NCI-H524 (cell line): ENCODE measurements at regions not wholly inside any gene's neighbourhood (a gene's known extent, or its start where the extent isn't known, plus 50 kb on each side); places are given as distances from the start of the nearest gene placed in this dataset.

Experiments
- DNase-seq, 2 experiments: peaks; one replicate each; lab custom pipeline; 2025; lab: John Stamatoyannopoulos, UW

DNA sequence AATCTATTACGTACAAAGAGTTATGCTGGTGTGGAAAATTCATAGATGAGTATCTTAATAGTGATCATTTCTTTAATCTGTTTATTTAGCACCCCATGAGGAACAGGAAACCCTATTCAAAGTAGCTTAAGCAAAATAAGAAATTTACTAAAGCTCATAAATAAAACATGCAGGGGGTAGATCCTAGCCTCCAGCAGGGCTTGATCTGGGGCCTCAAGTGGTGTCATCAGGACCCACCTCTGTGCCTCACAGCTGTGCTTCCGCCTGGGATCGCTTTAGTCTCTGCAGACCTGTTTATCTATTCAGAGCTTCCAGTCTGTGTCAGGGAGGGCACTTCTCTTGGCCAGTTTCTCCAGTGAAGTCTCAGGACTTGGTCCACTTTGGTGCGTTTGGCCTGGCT is 171.0 kb upstream of the SLC24A5 start:
- DNase-seq, result no peak

DNA sequence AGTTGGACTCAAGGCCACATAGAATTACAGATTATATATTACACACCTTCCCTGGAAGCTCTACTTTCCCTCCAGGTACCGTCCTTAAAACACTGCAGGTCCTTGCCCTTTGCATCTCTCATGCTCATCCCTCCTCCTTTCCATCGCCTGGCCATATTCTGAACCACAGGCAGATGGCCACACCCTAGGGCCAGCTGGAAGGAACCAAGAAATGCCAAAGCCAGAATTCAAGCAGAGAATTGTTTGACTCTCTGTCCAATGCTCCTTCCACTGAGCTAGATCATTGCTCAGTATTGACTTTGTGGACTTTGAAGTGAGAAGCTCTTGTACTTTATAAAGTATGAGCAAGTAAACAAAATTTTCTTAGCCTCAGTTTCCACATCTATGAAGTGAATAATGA is 170.3 kb upstream of the SLC24A5 start:
- no peak for DNase-seq

DNA sequence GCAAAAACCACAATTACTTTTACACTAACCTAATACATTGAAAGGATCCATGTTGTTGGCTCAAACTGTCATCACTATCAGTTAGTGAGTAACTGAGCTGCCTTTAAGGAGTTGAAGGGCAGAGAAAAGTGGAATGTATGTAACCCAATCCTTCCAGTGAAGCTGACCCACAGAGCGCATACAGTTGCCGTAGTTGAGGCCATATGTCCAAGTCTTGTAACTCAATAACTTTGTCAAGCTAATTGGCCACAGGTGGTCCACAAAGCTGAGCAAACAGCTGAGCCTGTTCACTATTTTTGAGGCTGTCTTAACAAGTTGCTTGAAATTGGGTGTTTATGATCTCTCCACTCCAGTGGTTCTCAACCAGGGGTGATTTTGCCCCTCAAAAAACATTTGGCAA is 169.0 kb upstream of the SLC24A5 start:
- peak; percentile 29 to 78 for DNase-seq

DNA sequence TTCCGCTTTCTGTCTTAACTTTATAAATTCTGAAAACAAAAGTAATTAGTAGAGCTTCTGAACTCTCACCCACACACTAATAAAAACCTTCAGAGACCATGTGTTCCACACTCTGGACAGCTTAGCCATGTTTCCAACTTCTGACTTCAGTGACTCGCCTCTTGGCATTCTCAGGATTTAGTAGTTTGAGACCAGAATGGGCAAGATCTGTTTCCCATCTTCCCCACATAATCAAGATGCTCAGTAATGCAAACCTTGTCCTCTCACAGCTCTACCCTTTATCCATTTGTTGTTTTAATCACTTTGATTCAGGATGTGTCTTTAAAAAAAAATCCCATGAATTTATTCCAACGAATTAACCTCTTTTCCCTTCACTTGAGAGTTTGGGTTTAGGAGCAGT is 166.6 kb upstream of the SLC24A5 start:
- no peak for DNase-seq

DNA sequence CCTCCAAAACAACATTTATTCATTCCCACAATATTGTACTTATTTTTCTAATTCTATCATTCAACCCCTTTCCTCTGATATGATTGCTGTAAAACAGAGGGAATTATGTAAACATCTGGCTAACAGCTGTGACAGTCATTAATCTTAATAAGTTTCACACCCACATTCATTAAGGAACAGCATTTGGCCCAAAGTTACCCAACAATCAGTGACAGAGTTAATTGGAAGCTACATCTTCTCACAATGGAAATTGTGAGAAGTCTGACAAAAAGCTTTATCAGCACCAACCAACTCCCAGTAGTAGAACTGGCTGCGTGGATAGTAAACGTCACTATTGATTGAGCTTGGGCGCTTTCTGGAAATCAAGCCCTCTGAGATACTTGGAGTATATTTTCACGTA is 165.8 kb upstream of the SLC24A5 start:
- peak in 1 of 2 experiments; percentile 37 for DNase-seq

DNA sequence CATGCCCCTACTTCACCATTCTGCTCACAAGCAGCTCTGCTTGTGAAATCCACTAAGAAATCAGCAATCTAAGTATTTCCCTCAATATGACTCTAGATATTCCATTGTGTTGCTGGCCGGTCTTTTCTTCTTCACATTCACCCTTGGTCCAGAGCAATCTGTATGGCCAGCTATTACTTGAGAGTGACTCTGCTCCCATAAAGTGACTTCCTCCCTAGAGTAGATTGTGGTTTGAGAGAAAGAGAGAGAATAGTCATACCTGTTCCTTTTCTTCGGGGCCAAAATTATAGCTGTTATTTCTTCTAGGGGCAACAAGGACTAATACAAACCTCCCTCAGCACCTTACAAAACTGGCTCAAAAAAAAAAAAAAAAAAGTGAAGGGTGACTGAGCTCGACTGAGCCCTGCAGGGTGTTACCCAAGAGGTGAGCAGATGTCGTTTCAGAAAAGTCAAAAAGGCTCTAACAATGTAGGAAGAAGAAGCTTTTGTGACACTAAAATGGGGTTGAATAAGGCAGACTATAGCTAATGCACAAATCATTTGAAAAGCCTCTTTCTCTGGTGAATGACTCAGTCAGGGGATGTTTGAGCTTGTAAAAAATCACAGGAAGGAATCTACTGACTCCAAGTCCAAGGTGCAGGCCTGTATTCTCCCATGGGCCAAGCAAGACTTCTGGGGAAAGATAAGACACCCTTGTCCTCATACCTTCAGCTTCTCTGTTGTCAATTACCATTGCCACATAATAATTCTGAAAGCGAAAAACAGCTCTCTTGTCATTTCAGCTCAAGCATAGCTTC is 161.0 kb upstream of the SLC24A5 start:
- DNase-seq, result no peak

DNA sequence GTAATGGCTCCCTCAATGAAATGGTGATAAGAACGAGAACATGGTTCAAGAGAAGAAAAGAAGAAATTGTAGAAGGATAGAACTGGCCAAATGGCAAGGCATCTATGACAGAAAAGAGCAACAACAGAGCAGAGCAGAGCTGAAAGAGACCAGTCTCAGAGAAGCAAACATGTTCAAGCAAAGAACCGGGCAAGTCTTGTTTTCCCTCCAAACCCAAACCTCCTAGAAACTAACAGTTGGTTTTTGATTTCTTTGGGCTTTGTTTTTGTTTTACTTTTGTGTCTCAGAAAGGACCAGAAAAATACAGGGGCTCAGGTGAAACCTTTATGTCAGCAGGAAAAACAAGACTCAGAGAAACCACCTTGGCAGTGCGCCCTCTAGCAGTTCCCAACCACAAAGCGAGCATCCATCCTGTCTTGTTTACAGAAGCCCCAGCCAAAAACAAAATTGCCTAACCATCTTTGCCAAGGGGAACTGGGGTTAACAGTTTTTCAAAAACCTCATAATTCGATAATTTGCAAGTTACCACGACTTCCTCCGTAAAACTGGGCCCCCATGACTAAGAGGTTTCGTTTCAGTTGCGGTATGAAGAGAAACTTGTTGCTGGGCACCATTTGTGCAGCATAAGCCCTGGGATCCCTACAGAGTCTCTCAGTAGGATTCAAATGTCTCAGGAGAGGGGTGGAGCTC is 159.2 kb upstream of the SLC24A5 start:
- no peak for DNase-seq

DNA sequence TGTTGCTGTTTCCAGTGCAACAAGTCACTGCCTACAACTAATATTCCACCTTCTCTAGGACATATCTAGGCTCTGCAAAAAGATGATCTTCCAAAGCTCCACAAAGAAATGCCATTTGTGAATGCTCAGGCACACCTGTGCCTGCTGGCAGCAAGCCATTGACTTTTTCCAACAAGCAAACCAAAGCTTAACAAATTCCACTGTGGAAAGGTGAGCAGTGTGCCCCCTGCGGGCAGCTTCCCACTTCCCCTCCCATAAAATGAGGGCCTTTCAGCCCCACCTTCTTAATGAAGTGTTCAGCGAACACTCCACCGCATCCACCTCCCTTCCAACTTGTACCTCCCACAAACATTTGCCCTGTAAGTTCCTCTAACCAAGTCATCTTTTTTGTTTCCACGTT is 157.5 kb upstream of the SLC24A5 start:
- peak in 1 of 2 experiments; percentile 72 for DNase-seq

DNA sequence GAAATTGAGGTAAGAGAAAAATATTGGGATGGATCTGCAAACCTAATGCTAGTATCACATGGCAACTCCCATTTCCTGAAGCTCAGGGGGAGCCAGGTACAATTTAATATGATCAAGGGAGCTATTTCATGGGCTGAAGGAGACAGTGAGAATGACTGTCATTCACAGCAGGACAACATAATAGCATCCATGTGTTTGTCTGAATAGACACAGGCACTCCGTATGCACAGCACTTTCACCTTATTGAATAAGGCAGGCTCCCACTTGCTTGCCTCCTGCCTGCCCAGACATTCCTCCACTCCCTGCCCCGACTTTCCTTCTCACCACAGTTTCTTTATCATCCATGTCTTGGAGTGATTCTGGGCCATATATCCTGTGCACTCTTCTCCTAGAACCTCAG is 156.6 kb upstream of the SLC24A5 start:
- DNase-seq, result no peak

DNA sequence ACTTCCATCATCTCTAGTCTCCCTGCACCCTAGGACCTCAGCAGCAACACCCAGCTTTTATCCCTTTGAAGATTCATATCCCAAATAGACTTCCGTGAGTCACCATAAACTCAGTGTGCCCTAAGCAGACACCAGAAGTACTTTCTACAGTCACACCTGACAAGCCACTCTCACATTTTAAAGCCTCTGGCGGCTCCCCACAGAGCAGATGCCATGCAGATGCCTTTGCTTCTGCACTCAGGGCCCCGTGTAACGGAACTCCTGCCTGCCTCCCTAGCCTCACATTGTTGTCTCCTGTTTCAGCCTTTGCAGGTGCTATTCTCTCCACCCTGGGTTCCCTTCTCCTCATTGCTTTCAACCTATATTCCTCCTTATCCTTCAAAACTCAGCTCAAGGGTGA is 155.5 kb upstream of the SLC24A5 start:
- DNase-seq, result no peak

DNA sequence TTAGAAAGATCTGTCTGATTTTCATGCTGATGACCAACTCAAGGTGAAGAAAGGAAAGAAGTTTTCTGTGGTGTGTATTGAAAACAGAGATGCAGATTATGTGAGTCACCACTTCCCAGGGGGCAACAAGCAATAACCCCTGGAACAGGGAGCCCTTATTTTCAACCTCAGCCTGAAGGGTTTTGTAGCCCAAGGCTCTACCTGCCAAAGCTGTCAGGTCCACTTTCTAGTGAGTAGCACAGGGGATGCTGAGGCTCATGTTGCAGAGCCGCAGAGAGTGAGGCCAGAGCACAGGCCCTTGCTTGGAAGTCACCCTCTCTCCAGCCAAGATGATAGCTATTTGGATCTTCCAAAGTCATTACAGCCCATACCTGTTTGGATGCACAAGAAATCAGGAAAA is 152.2 kb upstream of the SLC24A5 start:
- DNase-seq, result no peak

DNA sequence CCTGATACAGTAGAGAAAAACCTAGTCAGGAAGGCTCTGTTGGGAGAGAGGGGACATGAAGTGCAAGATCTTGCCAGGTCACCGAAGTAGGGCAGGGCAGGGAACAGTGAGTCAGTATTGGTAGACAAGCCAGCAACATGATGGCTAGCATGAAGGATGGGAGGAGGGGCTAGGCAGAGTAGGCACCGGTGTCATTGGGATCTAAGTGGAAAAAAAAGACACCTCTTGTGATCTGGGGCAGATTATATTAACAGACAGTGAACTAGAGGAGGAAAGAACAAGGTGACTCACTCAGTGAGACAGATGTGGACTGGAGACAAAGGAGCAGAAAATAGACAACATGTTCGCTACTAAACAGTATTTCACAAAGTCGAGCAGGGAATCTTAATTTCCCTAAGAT is 149.2 kb upstream of the SLC24A5 start:
- DNase-seq, result no peak

DNA sequence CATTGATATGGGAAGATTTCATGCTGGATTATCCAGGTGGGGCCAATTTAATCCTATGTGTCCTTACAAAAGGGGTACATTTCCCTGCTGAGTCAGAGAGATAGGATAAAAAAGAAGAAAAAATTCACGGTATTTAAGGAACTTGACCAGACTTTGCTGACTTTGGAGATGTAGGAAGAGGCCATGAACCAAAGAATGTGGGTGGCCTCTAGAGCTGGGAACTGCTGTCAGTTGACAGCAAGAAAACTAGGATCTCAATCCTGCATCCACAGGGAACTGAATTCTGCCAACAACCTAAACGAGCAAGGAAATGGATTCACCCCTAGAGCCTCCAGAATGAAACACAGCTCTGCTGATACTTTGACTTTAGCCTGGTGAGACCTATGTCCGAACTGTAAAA is 148.1 kb upstream of the SLC24A5 start:
- no peak for DNase-seq

DNA sequence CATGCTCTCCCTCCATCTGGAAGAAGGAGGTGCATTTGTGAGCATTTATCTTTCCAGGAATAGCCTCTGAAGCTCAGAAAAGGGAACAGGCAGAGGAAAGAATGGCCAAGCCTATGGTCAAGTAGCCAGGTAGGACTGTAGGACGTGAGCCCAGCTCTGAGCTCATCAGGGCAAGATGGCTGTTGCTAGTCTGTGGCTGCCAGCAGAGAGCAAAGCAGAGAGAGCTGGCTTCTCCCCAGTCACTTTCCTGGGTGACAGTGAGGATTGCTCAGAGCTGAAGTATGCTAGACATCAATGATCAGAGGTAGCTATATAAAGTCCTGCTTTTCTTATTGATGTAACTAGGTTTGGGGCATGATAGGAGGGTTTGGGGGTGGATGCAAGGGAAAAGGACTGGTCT is 146.1 kb upstream of the SLC24A5 start:
- DNase-seq, result no peak

DNA sequence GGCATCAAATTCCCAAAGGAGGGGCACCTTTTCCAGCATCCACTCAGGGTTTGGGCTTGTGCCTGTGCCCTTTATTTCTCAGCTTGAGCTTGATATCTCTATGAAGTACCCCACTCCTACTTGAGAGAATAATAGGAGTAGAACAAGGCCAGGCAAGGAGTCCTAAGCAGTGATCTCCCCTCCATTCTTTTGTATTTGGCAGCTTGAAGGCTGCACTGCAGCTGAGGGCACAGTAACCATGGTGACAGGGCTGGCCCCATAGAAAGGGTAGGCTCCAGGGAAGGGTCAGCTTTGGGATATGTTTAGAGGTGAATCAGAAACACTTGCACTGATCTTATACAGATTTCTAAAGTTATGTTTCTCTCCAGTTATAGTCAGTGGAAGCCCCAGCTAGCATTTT is 145.4 kb upstream of the SLC24A5 start:
- DNase-seq, result peak in 1 of 2 experiments; percentile 42

DNA sequence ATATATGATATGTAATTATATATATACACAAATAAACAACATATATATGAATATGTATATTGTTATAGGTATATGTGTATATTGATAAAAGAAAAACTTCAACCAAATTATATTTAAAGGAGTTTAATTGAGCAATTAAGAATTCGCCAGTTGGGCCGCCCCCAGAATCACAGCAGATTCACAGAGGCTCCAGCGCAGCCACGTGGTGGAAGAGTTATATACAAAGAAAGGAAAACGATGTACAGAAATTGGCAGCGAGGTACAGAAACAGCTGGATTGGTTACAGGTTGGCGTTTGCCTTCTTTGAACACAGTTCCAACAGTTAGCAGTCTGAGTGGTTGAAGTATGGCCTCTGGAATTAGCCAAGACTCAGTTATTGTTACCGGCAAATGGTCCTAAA is 137.3 kb upstream of the SLC24A5 start:
- DNase-seq, result peak; percentile 36 to 78

DNA sequence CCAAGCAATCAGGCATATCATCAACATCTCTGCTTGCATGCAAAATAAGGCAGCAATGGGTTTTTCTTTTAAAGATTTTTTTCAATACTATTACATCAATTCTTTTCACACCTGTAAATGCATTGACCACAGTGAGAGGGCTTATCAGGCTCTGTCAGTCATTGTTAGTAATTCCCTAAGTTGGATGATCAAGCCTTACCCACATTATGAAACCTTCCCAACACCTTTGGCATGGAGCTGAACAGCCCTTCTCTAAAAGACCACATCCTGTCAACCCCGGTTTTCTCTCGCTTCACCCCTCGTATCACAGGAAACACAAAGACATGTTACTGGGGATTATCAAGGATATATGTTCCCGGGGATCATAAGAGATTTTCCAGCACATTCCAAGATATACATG is 135.2 kb upstream of the SLC24A5 start:
- no peak for DNase-seq

DNA sequence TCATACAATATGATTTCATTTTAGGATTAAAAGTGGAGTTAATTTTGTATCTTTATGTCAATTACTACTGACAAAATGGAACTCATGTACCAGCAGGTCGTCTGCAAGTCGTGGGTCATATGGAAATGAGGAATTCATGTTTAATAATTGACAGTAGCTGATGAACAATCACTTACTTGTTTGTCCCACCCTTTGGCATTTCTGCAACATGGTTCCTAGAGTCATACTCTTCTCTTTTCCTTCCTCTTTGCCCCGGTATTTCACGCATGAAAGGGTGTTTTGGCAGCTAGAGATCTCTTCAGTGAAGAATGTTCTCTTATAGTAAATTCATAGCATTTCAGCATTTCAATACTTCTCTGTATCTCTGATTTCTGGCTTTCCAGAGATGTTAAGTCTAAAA is 133.3 kb upstream of the SLC24A5 start:
- DNase-seq, result no peak

DNA sequence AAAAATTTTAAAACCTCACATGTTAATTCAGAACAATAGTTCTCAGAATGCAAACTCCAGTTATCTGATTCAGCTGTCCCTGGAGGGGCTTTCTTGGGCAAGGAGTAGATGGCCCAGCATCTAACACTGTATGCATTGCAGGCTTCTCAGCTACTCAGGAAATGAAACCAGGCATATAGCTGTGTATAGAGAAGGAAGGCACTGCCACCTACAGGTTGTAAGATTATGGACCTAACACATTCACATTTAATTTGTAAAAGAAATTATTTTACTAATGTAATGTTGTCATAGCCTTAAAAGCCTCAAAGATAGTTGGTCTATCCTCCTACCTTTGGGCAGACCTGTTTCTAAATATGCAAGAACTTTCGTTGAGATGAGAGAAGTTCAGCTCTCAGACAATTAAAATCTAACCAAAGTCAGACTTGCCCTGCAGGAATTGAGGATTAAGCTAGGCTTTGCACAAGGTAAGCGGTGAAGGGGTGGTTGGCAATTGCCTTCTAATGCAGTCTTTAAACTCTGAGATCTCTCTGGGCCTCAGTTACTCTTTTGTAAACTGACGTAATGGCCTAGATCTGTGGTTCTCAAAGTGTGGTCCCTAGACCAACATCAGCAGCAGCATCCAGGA is 132.8 kb upstream of the SLC24A5 start:
- DNase-seq, result peak; percentile 66 to 82

DNA sequence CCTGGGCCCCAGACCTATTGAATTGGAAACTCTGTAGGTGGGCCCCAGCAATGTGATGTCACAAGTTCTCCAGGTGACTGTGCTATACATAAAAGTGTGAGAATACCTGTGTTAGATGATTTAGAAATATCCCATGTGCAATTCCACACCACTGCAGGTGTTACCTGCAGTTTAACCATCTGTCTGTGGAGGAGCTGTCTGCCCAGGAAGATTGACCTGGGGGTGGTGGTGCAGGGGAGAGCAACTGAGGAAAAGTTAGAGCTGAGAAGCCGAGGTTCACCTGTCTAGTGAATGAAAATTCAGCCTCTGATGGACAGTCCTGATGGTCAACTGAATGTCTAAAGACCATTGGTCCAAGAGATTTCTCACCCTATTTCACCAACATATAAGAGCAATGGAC is 132.2 kb upstream of the SLC24A5 start:
- peak in 1 of 2 experiments; percentile 23 for DNase-seq

DNA sequence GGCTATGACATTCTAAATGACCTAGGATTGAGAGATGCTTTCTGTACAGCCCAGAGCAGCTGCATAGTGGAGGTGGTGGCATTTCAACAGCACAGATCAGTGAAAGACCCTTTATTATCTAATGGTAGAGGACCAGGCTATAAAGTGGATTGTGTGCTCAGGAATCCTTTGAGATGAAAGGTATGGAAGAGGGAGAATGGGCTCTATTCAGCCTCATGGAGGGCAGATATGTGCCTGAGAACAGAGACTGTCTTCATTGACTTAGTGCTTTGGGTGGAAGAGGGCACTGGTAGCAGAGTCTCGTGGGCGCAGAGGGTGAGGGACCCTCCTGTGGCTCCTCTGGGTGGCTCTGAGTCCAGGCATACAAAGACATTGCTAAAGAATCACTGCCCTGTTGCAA is 130.0 kb upstream of the SLC24A5 start:
- no peak for DNase-seq

DNA sequence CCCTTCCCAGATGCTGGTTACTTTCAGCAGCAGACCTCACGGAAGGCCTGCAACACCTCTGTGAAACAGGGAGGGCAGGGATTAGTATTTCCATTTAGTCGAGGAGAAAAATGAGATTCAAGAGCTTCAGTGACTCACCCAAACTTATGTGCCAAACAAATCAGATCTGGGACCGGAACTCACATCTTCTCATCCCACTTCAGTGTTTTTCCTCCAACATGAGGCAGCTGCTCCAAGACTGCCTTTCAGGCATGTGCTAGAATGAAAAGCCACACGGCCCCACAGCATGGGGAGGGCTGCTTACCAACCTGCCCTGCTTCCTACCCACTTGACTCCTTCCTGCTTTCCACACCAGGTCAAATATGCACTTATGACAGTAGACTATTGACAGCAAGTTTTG is 129.4 kb upstream of the SLC24A5 start:
- no peak for DNase-seq

DNA sequence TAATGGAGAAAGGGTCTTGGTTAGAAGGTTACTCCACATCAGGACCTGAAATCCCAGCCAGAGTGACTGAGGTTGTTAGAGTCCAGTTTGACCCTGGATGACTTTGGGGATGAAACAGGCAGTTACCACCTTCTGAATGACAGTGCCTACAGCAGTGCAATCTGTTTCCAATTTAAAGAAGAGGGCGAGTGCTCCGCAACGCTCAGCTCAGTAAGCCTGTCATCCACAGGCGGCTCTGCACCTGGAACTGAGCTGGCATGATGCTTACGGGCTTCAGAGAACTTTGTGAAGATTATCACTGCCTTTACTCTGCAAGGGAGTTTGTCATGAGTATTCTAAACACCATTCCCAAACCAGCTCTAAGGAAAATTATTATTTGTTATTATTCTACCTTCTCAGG is 127.7 kb upstream of the SLC24A5 start:
- peak in 1 of 2 experiments; percentile 44 for DNase-seq
